ENCODE measurements at regions not wholly inside any gene's neighbourhood (a gene's known extent, or its start where the extent isn't known, plus 50 kb on each side); places are given as distances from the start of the nearest gene placed in this dataset.
A peak's percentile ranks its signal among the peaks of the same experiment; 100 is the strongest.
"Not testable (repeated sequence)": the region's sequence is repeated elsewhere in the genome, so short reads cannot be mapped to it uniquely, and the experiment has no call there.

GRCh38 chr5:120139039-120139438 is 325.1 kb upstream of the PRR16 start:
- H3K36me3 ChIP-seq = no peaks in the 10 kb centered on the region
- peaks cover 0 to 3% of the 10 kb centered on the region in 2 donors for H3K27me3 ChIP-seq
- peaks cover 0 to 12% of the 10 kb centered on the region in 2 donors for H3K4me1 ChIP-seq
- no peaks in the 10 kb centered on the region for H3K9me3 ChIP-seq
- intact Hi-C loops (cut with DNase I; ENCODE audit: low total_unique reads) = no loop called here
- H3K27ac ChIP-seq = peak overlapping the region; percentile 72 to 74
- DNase-seq = peak in 1 of 2 donors; percentile 59
- no peak for TF ChIP-seq POLR2A (IDR thresholded peaks at IDR 0.05)
- H3K4me3 ChIP-seq = no peak overlapping the region

GRCh38 chr5:120140501-120140900 is 323.6 kb upstream of the PRR16 start:
- TF ChIP-seq CTCF (IDR thresholded peaks at IDR 0.05) = no peak
- TF ChIP-seq POLR2A (IDR thresholded peaks at IDR 0.05) = no peak
- peaks cover 0 to 12% of the 10 kb centered on the region in 2 donors for H3K4me1 ChIP-seq
- H3K27ac ChIP-seq = peak overlapping the region in 1 of 2 donors; percentile 72
- peaks cover 0 to 3% of the 10 kb centered on the region in 2 donors for H3K27me3 ChIP-seq
- no peaks in the 10 kb centered on the region for H3K36me3 ChIP-seq
- no peak for DNase-seq
- intact Hi-C loops (cut with DNase I; ENCODE audit: low total_unique reads) = no loop called here
- H3K9me3 ChIP-seq = no peaks in the 10 kb centered on the region
- H3K4me3 ChIP-seq = no peak overlapping the region

- intact Hi-C loops (cut with DNase I; ENCODE audit: low total_unique reads) = no loop called here
These were observed 323.0 kb upstream of the PRR16 start for GRCh38 chr5:120141076-120141475.

GRCh38 chr5:120146787-120147186 is 317.3 kb upstream of the PRR16 start:
- Histone ChIP-seq H3K27me3 (peaks cover 0 to 3% of the 10 kb centered on the region in 2 donors), H3K4me1 (peaks cover 0 to 4% of the 10 kb centered on the region in 2 donors), H3K9me3 (no peaks in the 10 kb centered on the region), H3K4me3 (no peak overlapping the region), H3K27ac (no peak overlapping the region), H3K36me3 (no peaks in the 10 kb centered on the region)
- intact Hi-C loops (cut with DNase I; ENCODE audit: low total_unique reads) = no loop called here
- no peak for TF ChIP-seq POLR2A (IDR thresholded peaks at IDR 0.05)
- TF ChIP-seq CTCF (IDR thresholded peaks at IDR 0.05) = no peak
- no peak for DNase-seq

More at GRCh38 chr5:120141076-120141475, 323.0 kb upstream of the PRR16 start:
- H3K4me1 ChIP-seq = peaks cover 0 to 12% of the 10 kb centered on the region in 2 donors
- no peak overlapping the region for H3K4me3 ChIP-seq
- no peak for DNase-seq
- peak overlapping the region in 1 of 2 donors; percentile 72 for H3K27ac ChIP-seq
- peaks cover 0 to 3% of the 10 kb centered on the region in 2 donors for H3K27me3 ChIP-seq
- TF ChIP-seq POLR2A (IDR thresholded peaks at IDR 0.05) = no peak
- no peaks in the 10 kb centered on the region for H3K9me3 ChIP-seq
- no peaks in the 10 kb centered on the region for H3K36me3 ChIP-seq

GRCh38 chr5:120147911-120148310 is 316.2 kb upstream of the PRR16 start:
- H3K4me3 ChIP-seq; intact Hi-C loops (cut with DNase I; ENCODE audit: low total_unique reads); H3K4me1 ChIP-seq; H3K27me3 ChIP-seq; H3K27ac ChIP-seq; H3K9me3 ChIP-seq; DNase-seq; H3K36me3 ChIP-seq: not testable (repeated sequence)

- intact Hi-C loops (cut with DNase I; ENCODE audit: low total_unique reads) = no loop called here
These were observed 313.3 kb upstream of the PRR16 start for GRCh38 chr5:120150770-120151169.

More at GRCh38 chr5:120150770-120151169, 313.3 kb upstream of the PRR16 start:
- Histone ChIP-seq H3K4me3 (no peak overlapping the region), H3K27ac (no peak overlapping the region), H3K27me3 (no peaks in the 10 kb centered on the region), H3K36me3 (no peaks in the 10 kb centered on the region), H3K4me1 (no peaks in the 10 kb centered on the region), H3K9me3 (no peaks in the 10 kb centered on the region)
- no peak for DNase-seq
- TF ChIP-seq CTCF (IDR thresholded peaks at IDR 0.05) (no peak), POLR2A (IDR thresholded peaks at IDR 0.05) (no peak)

Measured in uterus (tissue), 3 donors.